CD14-positive monocyte (primary cell): ENCODE measurements at regions not wholly inside any gene's neighbourhood (a gene's known extent, or its start where the extent isn't known, plus 50 kb on each side); places are given as distances from the start of the nearest gene placed in this dataset.

Experiments
- DNase-seq, 3 donors: peaks; one replicate each; pipeline ENCODE4 v3.0.0-alpha.2; 2011 to 2022
- H2AFZ ChIP-seq: 2 replicates; pipeline ENCODE4 v1.6.0; 2012; ENCODE audit warnings: mild to moderate bottlenecking, low read depth, low read length, inconsistent platforms; ENCODE audit not compliant: insufficient read depth, poor library complexity, severe bottlenecking
- H3K27ac ChIP-seq, 2 donors: 1 replicate in 1 of 2; 2 replicates in 1 of 2; pipeline ENCODE4 v1.5.1; 2012 to 2013; ENCODE audit warnings: low read length in 2 of 2, control low read depth in 1 of 2, inconsistent platforms in 1 of 2, low read depth in 1 of 2, mild to moderate bottlenecking in 1 of 2
- H3K27me3 ChIP-seq, 2 donors: one replicate each; pipeline versions ENCODE4 v1.6.0 to v1.6.1; 2011 to 2013; ENCODE audit warnings: low read length in 2 of 2; ENCODE audit not compliant: control insufficient read depth in 2 of 2, insufficient read depth in 2 of 2
- H3K36me3 ChIP-seq, 2 donors: replicated peaks in 1 of 2; 1 replicate in 1 of 2; 2 replicates in 1 of 2; pipeline versions ENCODE4 v1.5.1 to v1.6.1; 2012 to 2013; ENCODE audit warnings: low read length in 2 of 2, control low read depth in 1 of 2, inconsistent platforms in 1 of 2, mild to moderate bottlenecking in 1 of 2; ENCODE audit not compliant: insufficient read depth in 2 of 2, control insufficient read depth in 1 of 2
- H3K4me1 ChIP-seq, 2 donors: 1 replicate in 1 of 2; 2 replicates in 1 of 2; pipeline versions ENCODE4 v1.5.1 to v1.6.1; 2012 to 2013; ENCODE audit warnings: low read length in 2 of 2, control low read depth in 1 of 2, inconsistent platforms in 1 of 2, mild to moderate bottlenecking in 1 of 2, moderate library complexity in 1 of 2; ENCODE audit not compliant: insufficient read depth in 2 of 2, control insufficient read depth in 1 of 2
- H3K4me2 ChIP-seq: replicated peaks from 2 replicates; pipeline ENCODE3; 2012; ENCODE audit warnings: low read length, moderate library complexity, mild to moderate bottlenecking; ENCODE audit not compliant: poor library complexity, severe bottlenecking; ENCODE audit errors: extremely low read depth
- H3K4me3 ChIP-seq, 3 experiments: fragments of 200-600 bp in 1 of 3; sonication (generic) in 1 of 3; replicated peaks in 1 of 3; 1 replicate in 2 of 3; 2 replicates in 1 of 3; pipeline ENCODE4 v1.5.1; 2011 to 2013; ENCODE audit warnings: low read length in 3 of 3, mild to moderate bottlenecking in 3 of 3, control low read depth in 2 of 3, low read depth in 2 of 3, inconsistent platforms in 1 of 3, moderate library complexity in 1 of 3
- H3K79me2 ChIP-seq: 2 replicates; pipeline ENCODE4 v1.6.0; 2012; ENCODE audit warnings: mild to moderate bottlenecking, control low read depth, inconsistent platforms, low read length, moderate library complexity; ENCODE audit not compliant: insufficient read depth
- H3K9ac ChIP-seq: 2 replicates; pipeline ENCODE4 v1.6.0; 2017; ENCODE audit warnings: low read length, mild to moderate bottlenecking; ENCODE audit not compliant: insufficient read depth, poor library complexity, severe bottlenecking
- H3K9me3 ChIP-seq, 2 donors: replicated peaks in 1 of 2; 1 replicate in 1 of 2; 2 replicates in 1 of 2; pipeline versions ENCODE4 v1.5.1 to v1.6.1; 2012 to 2013; ENCODE audit warnings: low read length in 2 of 2, control low read depth in 1 of 2; ENCODE audit not compliant: control insufficient read depth in 1 of 2, insufficient read depth in 1 of 2
- H4K20me1 ChIP-seq: 2 replicates; pipeline ENCODE4 v1.6.0; 2012; ENCODE audit warnings: mild to moderate bottlenecking, low read length, control low read depth, moderate library complexity; ENCODE audit not compliant: insufficient read depth
- H3K27ac Mint-ChIP-seq, 7 donors: one replicate each; pipeline ENCODE4 v1.8.0; 2020; ENCODE audit warnings: mild to moderate bottlenecking in 7 of 7, mixed read lengths in 7 of 7, moderate library complexity in 6 of 7, inconsistent platforms in 2 of 7
- H3K27me3 Mint-ChIP-seq, 3 donors: one replicate each; pipeline ENCODE4 v1.8.0; 2021 to 2022; ENCODE audit warnings: low read depth in 3 of 3, mild to moderate bottlenecking in 3 of 3, mixed read lengths in 3 of 3, moderate library complexity in 3 of 3, inconsistent platforms in 1 of 3
- H3K36me3 Mint-ChIP-seq, 2 donors: one replicate each; pipeline ENCODE4 v1.8.0; 2020; ENCODE audit warnings: mixed read lengths in 2 of 2, inconsistent platforms in 1 of 2, mild to moderate bottlenecking in 1 of 2
- H3K4me1 Mint-ChIP-seq: one replicate; pipeline ENCODE4 v1.8.0; 2020; ENCODE audit warnings: mild to moderate bottlenecking, mixed read lengths
- H3K4me3 Mint-ChIP-seq, 2 donors: one replicate each; pipeline ENCODE4 v1.8.0; 2020; ENCODE audit warnings: mild to moderate bottlenecking in 2 of 2, mixed read lengths in 2 of 2, moderate library complexity in 1 of 2
- H3K9me3 Mint-ChIP-seq, 7 donors: one replicate each; pipeline ENCODE4 v1.8.0; 2020 to 2022; ENCODE audit warnings: mixed read lengths in 7 of 7, mild to moderate bottlenecking in 6 of 7, moderate library complexity in 6 of 7, inconsistent platforms in 2 of 7
- CTCF ChIP-seq: fragments of 200-600 bp; IDR thresholded peaks from one replicate; pipeline ENCODE4 v1.8.0; 2022; ENCODE audit warnings: antibody characterized with exemption, mild to moderate bottlenecking
- WGBS: methylation state at CpG from one replicate; pipeline ENCODE4 v1.1.5; 2013; ENCODE audit warnings: missing lambda C conversion rate; ENCODE audit not compliant: insufficient coverage; 5-methylcytosine and 5-hydroxymethylcytosine counted together
- intact Hi-C, 2 donors: fragments of 100-400 bp; cut with micrococcal nuclease; formaldehyde crosslinking; loops; one replicate each; pipeline versions ENCODE4 v1.15.0 to v1.15.1; 2023

GRCh38 chr3:102577082-102577789 lies 142.4 kb downstream of the ZPLD1 start:
- no peak overlapping the region for H3K27ac Mint-ChIP-seq
- H3K27me3 Mint-ChIP-seq = no peaks in the 10 kb centered on the region
- Histone ChIP-seq H3K79me2 (no peaks in the 10 kb centered on the region), H3K27me3 (no peaks in the 10 kb centered on the region), H3K27ac (no peak overlapping the region), H2AFZ (no peak overlapping the region), H3K9me3 (peaks cover 0 to 5% of the 10 kb centered on the region in 2 donors), H3K4me3 (no peak overlapping the region), H3K9ac (no peak overlapping the region), H3K4me2 (no peak overlapping the region), H3K36me3 (no peaks in the 10 kb centered on the region), H3K4me1 (peaks cover 0 to 2% of the 10 kb centered on the region in 2 donors), H4K20me1 (no peaks in the 10 kb centered on the region)
- TF ChIP-seq CTCF = no peak
- peaks cover 1 to 12% (median 2%) of the 10 kb centered on the region in 7 donors for H3K9me3 Mint-ChIP-seq
- intact Hi-C loops = no loop called here
- DNase-seq = no peak
- no peak overlapping the region for H3K4me3 Mint-ChIP-seq
- WGBS = no CpG with 5 or more reads among the region's 1 CpG
- no peaks in the 10 kb centered on the region for H3K36me3 Mint-ChIP-seq
- H3K4me1 Mint-ChIP-seq = peaks cover 5% of the 10 kb centered on the region

GRCh38 chr3:102580760-102581159 lies 145.9 kb downstream of the ZPLD1 start:
- intact Hi-C loops = no loop called here
- Histone ChIP-seq H3K4me1 (peaks cover 0 to 2% of the 10 kb centered on the region in 2 donors), H3K4me2 (no peak overlapping the region), H3K79me2 (no peaks in the 10 kb centered on the region), H3K36me3 (no peaks in the 10 kb centered on the region), H4K20me1 (no peaks in the 10 kb centered on the region), H3K9ac (no peak overlapping the region), H3K27ac (no peak overlapping the region), H3K27me3 (no peaks in the 10 kb centered on the region), H3K4me3 (no peak overlapping the region), H3K9me3 (no peaks in the 10 kb centered on the region), H2AFZ (no peak overlapping the region)
- DNase-seq = no peak
- Mint-ChIP-seq H3K36me3 (no peaks in the 10 kb centered on the region), H3K4me1 (peaks cover 5% of the 10 kb centered on the region), H3K27ac (no peak overlapping the region), H3K4me3 (no peak overlapping the region), H3K27me3 (peaks cover 0 to 1% (median 0%) of the 10 kb centered on the region in 3 donors), H3K9me3 (peaks cover 0 to 2% (median 0%) of the 10 kb centered on the region in 7 donors)
- no peak for TF ChIP-seq CTCF
